ENCODE measurements at regions not wholly inside any gene's neighbourhood (a gene's known extent, or its start where the extent isn't known, plus 50 kb on each side); places are given as distances from the start of the nearest gene placed in this dataset.

DNA sequence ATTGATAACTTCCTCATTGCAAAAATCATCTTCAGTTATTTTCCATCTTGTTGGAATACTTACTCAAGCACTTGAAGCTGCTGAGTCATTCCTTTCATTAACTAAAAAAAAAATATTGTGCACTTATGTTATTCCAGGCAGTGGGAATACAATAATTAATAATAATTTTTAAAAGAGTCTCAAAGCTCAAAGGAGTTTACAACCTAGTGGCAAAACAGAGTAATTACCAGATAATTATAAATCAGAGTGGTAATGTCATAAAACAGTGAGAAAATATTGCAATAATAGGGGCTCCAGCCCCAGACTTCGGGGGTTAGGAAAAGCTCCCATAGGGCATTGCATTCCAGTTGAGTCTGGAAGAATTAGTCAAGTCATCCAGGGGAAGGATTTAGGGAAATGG lies 79.6 kb downstream of the DDX53 start:
- TF ChIP-seq, protein P1, sequence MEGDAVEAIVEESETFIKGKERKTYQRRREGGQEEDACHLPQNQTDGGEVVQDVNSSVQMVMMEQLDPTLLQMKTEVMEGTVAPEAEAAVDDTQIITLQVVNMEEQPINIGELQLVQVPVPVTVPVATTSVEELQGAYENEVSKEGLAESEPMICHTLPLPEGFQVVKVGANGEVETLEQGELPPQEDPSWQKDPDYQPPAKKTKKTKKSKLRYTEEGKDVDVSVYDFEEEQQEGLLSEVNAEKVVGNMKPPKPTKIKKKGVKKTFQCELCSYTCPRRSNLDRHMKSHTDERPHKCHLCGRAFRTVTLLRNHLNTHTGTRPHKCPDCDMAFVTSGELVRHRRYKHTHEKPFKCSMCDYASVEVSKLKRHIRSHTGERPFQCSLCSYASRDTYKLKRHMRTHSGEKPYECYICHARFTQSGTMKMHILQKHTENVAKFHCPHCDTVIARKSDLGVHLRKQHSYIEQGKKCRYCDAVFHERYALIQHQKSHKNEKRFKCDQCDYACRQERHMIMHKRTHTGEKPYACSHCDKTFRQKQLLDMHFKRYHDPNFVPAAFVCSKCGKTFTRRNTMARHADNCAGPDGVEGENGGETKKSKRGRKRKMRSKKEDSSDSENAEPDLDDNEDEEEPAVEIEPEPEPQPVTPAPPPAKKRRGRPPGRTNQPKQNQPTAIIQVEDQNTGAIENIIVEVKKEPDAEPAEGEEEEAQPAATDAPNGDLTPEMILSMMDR (conservative IDR thresholded peaks at IDR 0.05; ENCODE audit: low read length) = peak; percentile 32; the same call in 1 of the 2 replicates
- no peak for TF ChIP-seq EZH2phosphoT487 (IDR thresholded peaks at IDR 0.05; ENCODE audit: borderline replicate concordance, low read depth, low read length)
